ENCODE measurements at regions not wholly inside any gene's neighbourhood (a gene's known extent, or its start where the extent isn't known, plus 50 kb on each side); places are given as distances from the start of the nearest gene placed in this dataset.

GRCh38 chr6:8212720-8213434 lies 110.5 kb upstream of the EEF1E1 start:
- no peak for FAIRE-seq

- no peak for FAIRE-seq
These were observed 105.5 kb upstream of the EEF1E1 start for GRCh38 chr6:8207869-8208191.

- no peak for FAIRE-seq
These were observed 105.0 kb upstream of the EEF1E1 start for GRCh38 chr6:8207191-8207868.

- no peak for FAIRE-seq
These were observed 101.0 kb upstream of the EEF1E1 start for GRCh38 chr6:8203337-8203736.

- no peak for FAIRE-seq
These were observed 99.3 kb upstream of the EEF1E1 start for GRCh38 chr6:8201679-8202078.

- no peak for FAIRE-seq
These were observed 97.9 kb upstream of the EEF1E1 start for GRCh38 chr6:8200255-8200654.

- FAIRE-seq = no peak
These were observed 93.4 kb upstream of the EEF1E1 start for GRCh38 chr6:8195714-8196102.

GRCh38 chr6:8195040-8195713 lies 92.8 kb upstream of the EEF1E1 start:
- no peak for FAIRE-seq

GRCh38 chr6:8194490-8194889 lies 92.1 kb upstream of the EEF1E1 start:
- FAIRE-seq = no peak

- no peak for FAIRE-seq
These were observed 91.2 kb upstream of the EEF1E1 start for GRCh38 chr6:8193541-8193940.

GRCh38 chr6:8192597-8192996 lies 90.2 kb upstream of the EEF1E1 start:
- FAIRE-seq = no peak

GRCh38 chr6:8192067-8192466 lies 89.7 kb upstream of the EEF1E1 start:
- no peak for FAIRE-seq

- no peak for FAIRE-seq
These were observed 89.3 kb upstream of the EEF1E1 start for GRCh38 chr6:8191629-8192028.

GRCh38 chr6:8187209-8187608 lies 84.9 kb upstream of the EEF1E1 start:
- FAIRE-seq = no peak

GRCh38 chr6:8182902-8183665 lies 80.7 kb upstream of the EEF1E1 start:
- no peak for FAIRE-seq

GRCh38 chr6:8181951-8182845 lies 79.8 kb upstream of the EEF1E1 start:
- no peak for FAIRE-seq

GRCh38 chr6:8181160-8181881 lies 79.0 kb upstream of the EEF1E1 start:
- FAIRE-seq = no peak

- FAIRE-seq = no peak
These were observed 78.2 kb upstream of the EEF1E1 start for GRCh38 chr6:8180327-8181159.

- FAIRE-seq = no peak
These were observed 75.4 kb upstream of the EEF1E1 start for GRCh38 chr6:8177721-8178120.

- FAIRE-seq = no peak
These were observed 72.9 kb upstream of the EEF1E1 start for GRCh38 chr6:8175046-8175777.

Measured in TTC549 (cell line).